Body of pancreas (tissue), 4 donors: ENCODE measurements at regions not wholly inside any gene's neighbourhood (a gene's known extent, or its start where the extent isn't known, plus 50 kb on each side); places are given as distances from the start of the nearest gene placed in this dataset.

Experiments used
- ATAC-seq: fragments of 150-250 bp; one replicate; pipeline ENCODE4 v1.9.1; 2016
- DNase-seq, 4 donors: peaks; one replicate each; pipeline ENCODE4 v3.0.0-alpha.2; 2019
- H3K27ac ChIP-seq, 4 donors: fragments of 200-600 bp; sonication (generic); 1 replicate in 3 of 4; 2 replicates in 1 of 4; pipeline versions ENCODE4 v1.5.1 to v1.6.1; 2016 to 2019; ENCODE audit warnings: mild to moderate bottlenecking in 1 of 4, mixed read lengths in 1 of 4, moderate library complexity in 1 of 4
- H3K27me3 ChIP-seq, 2 donors: fragments of 200-600 bp; sonication (generic); one replicate each; pipeline ENCODE4 v1.6.0; 2016; ENCODE audit warnings: mild to moderate bottlenecking in 1 of 2
- H3K36me3 ChIP-seq, 2 donors: fragments of 200-600 bp; sonication (generic); replicated peaks in 1 of 2; 2 replicates each; pipeline ENCODE4 v1.5.1; 2016; ENCODE audit warnings: low read depth in 2 of 2; ENCODE audit not compliant: insufficient read depth in 1 of 2
- H3K4me1 ChIP-seq: fragments of 200-600 bp; sonication (generic); one replicate; pipeline ENCODE4 v1.6.0; 2016
- H3K4me3 ChIP-seq, 2 donors: fragments of 200-600 bp; sonication (generic); 1 replicate in 1 of 2; 2 replicates in 1 of 2; pipeline ENCODE4 v1.5.1; 2016 to 2019
- H3K9me3 ChIP-seq, 3 donors: fragments of 200-600 bp; sonication (generic); 1 replicate in 2 of 3; 2 replicates in 1 of 3; pipeline ENCODE4 v1.5.1; 2016
- POLR2A ChIP-seq, 3 donors: fragments of 450-650 bp; IDR thresholded peaks; one replicate each; pipeline ENCODE4 v1.6.1; 2016; ENCODE audit warnings: antibody characterized with exemption in 3 of 3, mild to moderate bottlenecking in 2 of 3
- whole genome bisulfite sequencing, 2 donors: methylation state at CpG; one replicate each; pipeline ENCODE4 v1.1.5; 2017; 5-methylcytosine and 5-hydroxymethylcytosine counted together
- intact Hi-C: fragments of 100-400 bp; cut with DNase I; formaldehyde crosslinking; loops from one replicate; pipeline ENCODE4 v1.15.1; 2023
- TF ChIP-seq, protein P1 (sequence below), 7 experiments: fragments of 450-650 bp in 4 of 7; fragments of 200-600 bp in 3 of 7; sonication (generic) in 3 of 7; IDR thresholded peaks; one replicate each; pipeline ENCODE4 v1.5.1; 2016 to 2019; ENCODE audit warnings: antibody characterized with exemption in 7 of 7

DNA sequence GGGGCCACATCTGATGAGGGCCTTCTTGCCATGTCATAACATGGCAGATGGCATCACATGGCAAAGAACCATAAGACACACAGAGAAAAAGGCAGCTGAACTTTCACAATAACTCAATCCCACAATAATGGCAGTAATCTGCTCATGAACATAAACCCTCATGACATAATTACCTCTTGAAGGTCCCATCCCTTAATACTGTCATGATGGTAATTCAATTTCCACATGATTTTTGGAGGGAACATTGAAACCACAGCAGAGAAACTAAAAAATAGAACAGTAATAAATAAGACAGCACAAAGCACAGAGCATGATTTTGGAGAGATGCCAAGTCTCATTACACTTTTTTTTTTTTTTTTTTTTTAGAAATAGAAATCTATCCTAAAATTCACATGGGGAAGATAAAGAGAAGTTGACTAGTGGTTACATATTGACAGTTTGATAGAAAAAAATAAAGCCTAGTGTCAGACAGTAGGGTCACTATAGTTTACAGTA is 61.8 kb upstream of the ATF7IP start:
- DNase-seq, result no peak
- Histone ChIP-seq H3K27ac (no peak overlapping the region), H3K36me3 (no peaks in the 10 kb centered on the region), H3K4me3 (no peak overlapping the region), H3K9me3 (no peaks in the 10 kb centered on the region), H3K4me1 (no peaks in the 10 kb centered on the region), H3K27me3 (no peaks in the 10 kb centered on the region)
- intact Hi-C loops, result no loop called here
- no peak for ATAC-seq
- TF ChIP-seq, protein P1, sequence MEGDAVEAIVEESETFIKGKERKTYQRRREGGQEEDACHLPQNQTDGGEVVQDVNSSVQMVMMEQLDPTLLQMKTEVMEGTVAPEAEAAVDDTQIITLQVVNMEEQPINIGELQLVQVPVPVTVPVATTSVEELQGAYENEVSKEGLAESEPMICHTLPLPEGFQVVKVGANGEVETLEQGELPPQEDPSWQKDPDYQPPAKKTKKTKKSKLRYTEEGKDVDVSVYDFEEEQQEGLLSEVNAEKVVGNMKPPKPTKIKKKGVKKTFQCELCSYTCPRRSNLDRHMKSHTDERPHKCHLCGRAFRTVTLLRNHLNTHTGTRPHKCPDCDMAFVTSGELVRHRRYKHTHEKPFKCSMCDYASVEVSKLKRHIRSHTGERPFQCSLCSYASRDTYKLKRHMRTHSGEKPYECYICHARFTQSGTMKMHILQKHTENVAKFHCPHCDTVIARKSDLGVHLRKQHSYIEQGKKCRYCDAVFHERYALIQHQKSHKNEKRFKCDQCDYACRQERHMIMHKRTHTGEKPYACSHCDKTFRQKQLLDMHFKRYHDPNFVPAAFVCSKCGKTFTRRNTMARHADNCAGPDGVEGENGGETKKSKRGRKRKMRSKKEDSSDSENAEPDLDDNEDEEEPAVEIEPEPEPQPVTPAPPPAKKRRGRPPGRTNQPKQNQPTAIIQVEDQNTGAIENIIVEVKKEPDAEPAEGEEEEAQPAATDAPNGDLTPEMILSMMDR (IDR thresholded peaks at IDR 0.05), result no peak
- no peak for TF ChIP-seq POLR2A (IDR thresholded peaks at IDR 0.05)

GRCh38 chr12:14307004-14307403 is 58.5 kb upstream of the ATF7IP start:
- WGBS, 2 donors, result 81 to 87% methylated on average over 3 of the region's 3 CpGs
- no peaks in the 10 kb centered on the region for H3K4me1 ChIP-seq
- H3K36me3 ChIP-seq, result no peaks in the 10 kb centered on the region
- H3K9me3 ChIP-seq, result no peaks in the 10 kb centered on the region
- no peak for ATAC-seq
- no peaks in the 10 kb centered on the region for H3K27me3 ChIP-seq
- DNase-seq, result no peak
- intact Hi-C loops, result no loop called here
- no peak overlapping the region for H3K27ac ChIP-seq
- TF ChIP-seq, protein P1 (IDR thresholded peaks at IDR 0.05), result no peak
- no peak for TF ChIP-seq POLR2A (IDR thresholded peaks at IDR 0.05)
- H3K4me3 ChIP-seq, result no peak overlapping the region

DNA sequence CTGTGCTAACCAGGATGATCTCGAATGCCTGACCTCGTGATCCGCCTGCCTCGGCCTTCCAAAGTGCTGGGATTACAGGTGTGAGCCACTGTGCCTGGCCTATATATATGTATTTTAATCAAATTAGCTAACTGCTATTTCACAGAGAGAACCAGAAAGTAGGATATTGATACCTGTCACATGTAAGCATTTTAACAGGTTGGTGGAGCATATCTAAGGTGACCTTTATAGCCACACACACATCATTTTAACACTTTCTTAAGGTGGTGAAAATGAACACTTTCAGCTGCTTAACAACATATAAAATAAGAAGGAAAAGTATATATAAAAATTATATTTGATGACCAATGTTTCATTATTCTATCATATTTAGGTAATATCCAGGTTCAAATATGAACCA is 57.0 kb upstream of the ATF7IP start:
- no peak for DNase-seq
- intact Hi-C loops, result no loop called here
- Histone ChIP-seq H3K9me3 (no peaks in the 10 kb centered on the region), H3K27me3 (no peaks in the 10 kb centered on the region), H3K36me3 (no peaks in the 10 kb centered on the region), H3K27ac (no peak overlapping the region), H3K4me3 (no peak overlapping the region), H3K4me1 (no peaks in the 10 kb centered on the region)
- TF ChIP-seq POLR2A (IDR thresholded peaks at IDR 0.05), result no peak
- TF ChIP-seq, protein P1 (IDR thresholded peaks at IDR 0.05), result no peak
- WGBS, 2 donors, result 94% methylated on average over 4 of the region's 4 CpGs
- no peak for ATAC-seq

GRCh38 chr12:14310866-14311265 is 54.6 kb upstream of the ATF7IP start:
- ATAC-seq, result no peak
- H3K27me3 ChIP-seq, result no peaks in the 10 kb centered on the region

GRCh38 chr12:14313379-14314138 is 51.9 kb upstream of the ATF7IP start:
- H3K36me3 ChIP-seq, result no peaks in the 10 kb centered on the region
- 92 to 93% methylated on average over 7 of the region's 7 CpGs for WGBS, 2 donors
- intact Hi-C loops, result no loop called here
- TF ChIP-seq, protein P1 (IDR thresholded peaks at IDR 0.05), result no peak
- no peak for TF ChIP-seq POLR2A (IDR thresholded peaks at IDR 0.05)
- ATAC-seq (no peak), DNase-seq (no peak)
- H3K9me3 ChIP-seq, result no peaks in the 10 kb centered on the region
- H3K27me3 ChIP-seq, result no peaks in the 10 kb centered on the region
- no peak overlapping the region for H3K27ac ChIP-seq
- H3K4me3 ChIP-seq, result no peak overlapping the region
- H3K4me1 ChIP-seq, result no peaks in the 10 kb centered on the region

More at GRCh38 chr12:14310866-14311265, 54.6 kb upstream of the ATF7IP start:
- no peaks in the 10 kb centered on the region for H3K4me1 ChIP-seq
- WGBS, 2 donors, result 52 to 59% methylated on average over 1 of the region's 1 CpG
- intact Hi-C loops, result no loop called here
- no peaks in the 10 kb centered on the region for H3K9me3 ChIP-seq
- TF ChIP-seq POLR2A (IDR thresholded peaks at IDR 0.05), result no peak
- H3K4me3 ChIP-seq, result no peak overlapping the region
- no peaks in the 10 kb centered on the region for H3K36me3 ChIP-seq
- no peak overlapping the region for H3K27ac ChIP-seq
- no peak for DNase-seq
